ENCODE measurements at regions not wholly inside any gene's neighbourhood (a gene's known extent, or its start where the extent isn't known, plus 50 kb on each side); places are given as distances from the start of the nearest gene placed in this dataset.

GRCh38 chr14:25699981-25700380 lies 650.0 kb upstream of the STXBP6 start:
- no peak for ATAC-seq
- no peaks in the 10 kb centered on the region for H3K36me3 ChIP-seq
- no peaks in the 10 kb centered on the region for H3K9me3 ChIP-seq
- no peaks in the 10 kb centered on the region for H3K27me3 ChIP-seq
- H3K27ac ChIP-seq, result no peak overlapping the region
- no peak overlapping the region for H3K4me3 ChIP-seq
- H3K4me1 ChIP-seq, result no peaks in the 10 kb centered on the region
- TF ChIP-seq CTCF (IDR thresholded peaks at IDR 0.05), result no peak
- no peak for TF ChIP-seq EP300 (IDR thresholded peaks at IDR 0.05)
- no peak for TF ChIP-seq POLR2AphosphoS5 (IDR thresholded peaks at IDR 0.05)
- no peak for TF ChIP-seq POLR2A (IDR thresholded peaks at IDR 0.05)
- 53 to 67% methylated on average over 4 of the region's 4 CpGs for WGBS, 2 donors (ENCODE audit: low coverage in 1 of 2)

- H3K27me3 ChIP-seq, result no peaks in the 10 kb centered on the region
- no peak overlapping the region for H3K4me3 ChIP-seq
- H3K4me1 ChIP-seq, result no peaks in the 10 kb centered on the region
- TF ChIP-seq POLR2A (IDR thresholded peaks at IDR 0.05) (no peak), POLR2AphosphoS5 (IDR thresholded peaks at IDR 0.05) (no peak), EP300 (IDR thresholded peaks at IDR 0.05) (no peak), CTCF (IDR thresholded peaks at IDR 0.05) (no peak)
- WGBS, 2 donors (ENCODE audit: low coverage in 1 of 2), result 88 to 89% methylated on average over 1 of the region's 1 CpG
- no peak overlapping the region for H3K27ac ChIP-seq
- no peaks in the 10 kb centered on the region for H3K9me3 ChIP-seq
- no peak for ATAC-seq
- H3K36me3 ChIP-seq, result no peaks in the 10 kb centered on the region
Observed at GRCh38 chr14:25698111-25698510, 648.2 kb upstream of the STXBP6 start.

- no peak overlapping the region for H3K4me3 ChIP-seq
Observed at GRCh38 chr14:25696176-25696575, 646.2 kb upstream of the STXBP6 start.

GRCh38 chr14:25685004-25685403 lies 635.1 kb upstream of the STXBP6 start:
- H3K4me3 ChIP-seq, result no peak overlapping the region

More at GRCh38 chr14:25696176-25696575, 646.2 kb upstream of the STXBP6 start:
- no peak for ATAC-seq
- H3K27me3 ChIP-seq, result no peaks in the 10 kb centered on the region
- 78 to 100% methylated on average over 2 to 3 of the region's 3 CpGs for WGBS, 2 donors (ENCODE audit: low coverage in 1 of 2)
- no peaks in the 10 kb centered on the region for H3K9me3 ChIP-seq
- H3K36me3 ChIP-seq, result no peaks in the 10 kb centered on the region
- H3K27ac ChIP-seq, result no peak overlapping the region
- TF ChIP-seq CTCF (IDR thresholded peaks at IDR 0.05), result no peak
- TF ChIP-seq POLR2AphosphoS5 (IDR thresholded peaks at IDR 0.05), result no peak
- no peak for TF ChIP-seq EP300 (IDR thresholded peaks at IDR 0.05)
- no peak for TF ChIP-seq POLR2A (IDR thresholded peaks at IDR 0.05)
- H3K4me1 ChIP-seq, result no peaks in the 10 kb centered on the region

More at GRCh38 chr14:25685004-25685403, 635.1 kb upstream of the STXBP6 start:
- no peak overlapping the region for H3K27ac ChIP-seq
- H3K4me1 ChIP-seq, result no peaks in the 10 kb centered on the region
- ATAC-seq, result no peak
- no peaks in the 10 kb centered on the region for H3K36me3 ChIP-seq
- H3K9me3 ChIP-seq, result no peaks in the 10 kb centered on the region
- no peak for TF ChIP-seq POLR2A (IDR thresholded peaks at IDR 0.05)
- no peak for TF ChIP-seq EP300 (IDR thresholded peaks at IDR 0.05)
- TF ChIP-seq CTCF (IDR thresholded peaks at IDR 0.05), result no peak
- no peak for TF ChIP-seq POLR2AphosphoS5 (IDR thresholded peaks at IDR 0.05)
- no peaks in the 10 kb centered on the region for H3K27me3 ChIP-seq
- WGBS, 2 donors (ENCODE audit: low coverage in 1 of 2), result 62 to 65% methylated on average over 2 of the region's 2 CpGs
